ENCODE measurements at regions not wholly inside any gene's neighbourhood (a gene's known extent, or its start where the extent isn't known, plus 50 kb on each side); places are given as distances from the start of the nearest gene placed in this dataset.

DNA sequence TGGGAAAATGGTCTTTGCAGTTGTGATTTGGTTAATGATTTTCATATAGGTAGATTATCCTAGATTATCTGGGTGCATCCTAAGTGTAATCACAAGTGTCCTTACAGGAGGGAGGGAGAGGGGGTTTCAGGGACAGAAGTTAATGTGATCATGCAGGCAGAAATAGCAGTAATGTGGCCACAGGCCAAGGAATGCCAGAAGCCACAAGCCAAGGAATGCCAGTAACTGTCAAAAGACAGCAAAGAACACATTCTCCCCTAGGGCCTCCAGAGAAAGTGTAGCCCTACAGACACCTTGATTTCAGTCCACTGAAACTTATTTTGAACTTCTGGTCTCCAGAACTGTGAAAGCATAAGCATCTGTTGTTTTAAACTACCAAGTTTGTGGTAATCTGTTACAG, 2074.5 kb downstream of the MAT2B start:
- TF ChIP-seq, protein P1, sequence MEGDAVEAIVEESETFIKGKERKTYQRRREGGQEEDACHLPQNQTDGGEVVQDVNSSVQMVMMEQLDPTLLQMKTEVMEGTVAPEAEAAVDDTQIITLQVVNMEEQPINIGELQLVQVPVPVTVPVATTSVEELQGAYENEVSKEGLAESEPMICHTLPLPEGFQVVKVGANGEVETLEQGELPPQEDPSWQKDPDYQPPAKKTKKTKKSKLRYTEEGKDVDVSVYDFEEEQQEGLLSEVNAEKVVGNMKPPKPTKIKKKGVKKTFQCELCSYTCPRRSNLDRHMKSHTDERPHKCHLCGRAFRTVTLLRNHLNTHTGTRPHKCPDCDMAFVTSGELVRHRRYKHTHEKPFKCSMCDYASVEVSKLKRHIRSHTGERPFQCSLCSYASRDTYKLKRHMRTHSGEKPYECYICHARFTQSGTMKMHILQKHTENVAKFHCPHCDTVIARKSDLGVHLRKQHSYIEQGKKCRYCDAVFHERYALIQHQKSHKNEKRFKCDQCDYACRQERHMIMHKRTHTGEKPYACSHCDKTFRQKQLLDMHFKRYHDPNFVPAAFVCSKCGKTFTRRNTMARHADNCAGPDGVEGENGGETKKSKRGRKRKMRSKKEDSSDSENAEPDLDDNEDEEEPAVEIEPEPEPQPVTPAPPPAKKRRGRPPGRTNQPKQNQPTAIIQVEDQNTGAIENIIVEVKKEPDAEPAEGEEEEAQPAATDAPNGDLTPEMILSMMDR (IDR thresholded peaks at IDR 0.05; ENCODE audit: extremely low read depth, missing control alignments) = no peak
- DNase-seq (ENCODE audit: low spot score) = no peak

DNA sequence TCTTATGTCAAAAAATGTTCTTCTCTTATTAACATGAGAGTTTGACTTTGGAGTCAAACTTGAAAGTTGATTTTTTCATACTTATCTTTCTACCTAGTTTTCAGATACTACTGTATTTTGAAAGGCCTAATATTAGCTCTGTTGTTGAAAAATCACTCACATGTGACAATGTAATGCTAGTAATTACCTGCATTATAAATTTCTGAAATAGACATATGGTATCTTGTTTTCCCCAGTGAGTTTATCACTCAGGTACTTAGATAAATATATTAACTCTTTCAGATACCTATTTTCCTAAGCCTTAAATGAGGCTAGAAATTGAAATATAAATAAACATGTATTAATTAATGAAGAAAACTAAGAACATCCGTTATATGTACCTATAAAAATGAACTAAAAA, 2089.3 kb downstream of the MAT2B start:
- TF ChIP-seq, protein P1 (IDR thresholded peaks at IDR 0.05; ENCODE audit: extremely low read depth, missing control alignments) = no peak
- DNase-seq (ENCODE audit: low spot score) = no peak

DNA sequence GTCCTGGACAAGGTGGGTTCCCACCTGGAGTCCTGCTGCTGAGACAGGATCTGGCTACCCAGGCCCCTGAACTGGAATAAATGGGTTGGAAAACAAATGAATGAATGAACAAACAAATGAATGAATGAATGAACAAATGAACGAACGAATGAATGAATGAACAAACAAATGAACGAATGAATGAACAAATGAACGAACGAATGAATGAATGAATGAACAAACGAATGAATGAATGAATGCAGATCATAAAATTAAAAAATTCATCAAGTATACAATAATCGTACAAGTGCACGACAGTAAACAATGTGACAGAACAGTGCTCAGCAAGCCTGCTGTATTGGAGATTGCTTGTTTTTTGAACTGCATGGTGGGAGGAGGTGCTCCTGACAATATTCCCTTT, 2097.1 kb downstream of the MAT2B start:
- DNase-seq (ENCODE audit: low spot score) = no peak
- TF ChIP-seq, protein P1 (IDR thresholded peaks at IDR 0.05; ENCODE audit: extremely low read depth, missing control alignments) = no peak

DNA sequence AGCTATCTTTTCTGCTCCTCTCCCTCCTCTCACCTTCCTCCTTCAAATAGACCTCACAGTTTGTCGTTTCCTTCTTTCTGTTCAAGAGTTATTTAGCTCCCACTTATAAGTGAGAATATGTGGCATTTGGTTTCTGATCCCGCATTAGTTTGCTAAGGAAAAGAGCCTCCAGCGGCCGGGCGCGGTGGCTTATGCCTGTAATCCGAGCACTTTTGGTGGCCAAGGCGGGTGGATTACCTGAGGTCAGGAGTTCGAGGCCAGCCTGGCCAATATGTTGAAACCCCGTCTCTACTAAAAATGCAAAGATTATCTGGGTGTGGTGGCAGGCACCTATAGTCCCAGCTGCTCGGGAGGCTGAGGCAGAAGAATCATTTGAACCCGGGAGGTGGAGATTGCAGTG, 2101.6 kb downstream of the MAT2B start:
- TF ChIP-seq, protein P1 (IDR thresholded peaks at IDR 0.05; ENCODE audit: extremely low read depth, missing control alignments) = no peak
- DNase-seq (ENCODE audit: low spot score) = no peak

DNA sequence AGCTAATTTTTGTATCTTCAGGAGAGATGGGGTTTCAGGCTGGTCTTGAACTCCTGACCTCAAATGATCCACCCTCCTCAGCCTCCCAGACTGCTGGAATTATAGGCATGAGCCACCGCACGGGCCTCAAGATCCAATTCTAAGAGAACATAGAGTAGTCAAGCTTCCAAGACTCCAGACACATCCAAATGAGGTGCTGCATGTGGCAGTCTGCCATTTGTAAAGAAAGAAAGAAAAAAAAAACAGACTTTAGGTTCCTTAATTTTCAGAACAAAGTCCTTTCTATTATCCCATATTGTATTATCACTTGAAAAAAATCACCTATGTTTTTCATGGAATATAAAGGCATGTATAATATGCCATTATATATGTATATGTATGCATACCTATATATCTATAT, 2104.5 kb downstream of the MAT2B start:
- TF ChIP-seq, protein P1 (IDR thresholded peaks at IDR 0.05; ENCODE audit: extremely low read depth, missing control alignments) = no peak
- no peak for DNase-seq (ENCODE audit: low spot score)

DNA sequence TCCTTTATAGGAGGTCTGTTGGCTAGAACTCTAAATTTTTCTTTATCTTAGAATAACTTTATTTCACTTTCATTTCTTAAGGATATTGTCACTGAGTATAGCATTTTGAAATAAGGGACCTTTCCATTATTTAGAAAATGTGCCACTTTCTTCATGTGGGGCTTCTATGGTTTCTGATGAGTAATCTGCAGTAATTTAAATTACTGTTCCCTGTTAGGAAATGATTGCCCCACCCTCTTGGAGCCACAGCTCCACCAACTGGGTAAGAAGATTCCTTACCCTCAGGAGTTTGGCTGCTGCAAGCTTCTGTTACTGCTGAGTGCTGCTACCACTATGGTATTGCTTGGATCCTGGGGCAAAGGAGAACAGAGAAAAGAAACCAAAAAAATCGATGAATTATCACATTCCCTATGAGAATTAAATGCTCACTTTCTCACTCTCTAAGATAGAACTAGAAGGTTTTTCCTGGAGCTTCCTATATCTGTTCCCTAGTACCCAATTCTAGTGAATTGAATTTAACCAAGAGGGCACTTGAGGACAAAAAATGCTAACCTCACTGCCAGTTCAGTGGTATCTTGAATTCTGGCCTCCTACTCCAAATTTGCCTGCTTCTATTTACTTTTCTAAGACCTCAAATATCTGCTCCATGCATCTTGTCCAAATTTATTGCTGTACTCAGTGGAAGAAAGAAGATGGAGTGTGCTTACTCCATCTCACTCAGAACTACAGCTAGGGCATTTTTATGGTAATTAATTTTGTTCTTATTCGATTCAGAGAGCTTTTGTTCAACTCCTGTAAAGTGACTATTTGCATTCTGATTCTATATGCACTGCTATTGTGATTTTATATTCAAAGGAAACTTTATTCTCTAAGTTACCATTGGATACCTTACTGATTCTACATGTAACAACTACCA, 2111.3 kb downstream of the MAT2B start:
- no peak for DNase-seq (ENCODE audit: low spot score)
- TF ChIP-seq, protein P1 (IDR thresholded peaks at IDR 0.05; ENCODE audit: extremely low read depth, missing control alignments) = no peak

DNA sequence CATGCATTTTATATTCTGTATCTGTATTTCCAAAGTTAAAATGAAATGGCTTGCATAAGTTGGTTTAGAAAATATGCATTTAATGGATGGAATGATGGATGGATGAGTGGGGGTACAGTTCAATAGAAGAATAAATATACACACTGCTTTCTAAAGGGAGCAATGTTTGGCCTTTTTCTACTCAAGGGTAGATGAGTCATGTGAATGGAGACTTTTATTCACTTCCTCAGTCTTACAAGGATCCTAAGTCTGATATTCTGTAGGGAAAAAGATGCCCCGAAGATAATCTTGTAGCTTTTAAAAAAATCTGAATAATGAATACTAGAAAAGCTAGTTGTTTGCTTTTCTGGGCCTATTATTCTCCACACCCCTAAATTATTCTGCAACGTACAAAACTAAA, 2112.1 kb downstream of the MAT2B start:
- DNase-seq (ENCODE audit: low spot score) = no peak
- TF ChIP-seq, protein P1 (IDR thresholded peaks at IDR 0.05; ENCODE audit: extremely low read depth, missing control alignments) = no peak
